H1 (cell line): ENCODE measurements at regions not wholly inside any gene's neighbourhood (a gene's known extent, or its start where the extent isn't known, plus 50 kb on each side); places are given as distances from the start of the nearest gene placed in this dataset.

ENCODE experiments used
- CTCF ChIA-PET: fragments of 300-600 bp; sonication (Branson Sonifier 250); formaldehyde crosslinking; loops from one replicate; lab custom pipeline; 2021; ENCODE audit not compliant: partially characterized antibody; lab: Charles Lee
- POLR2A ChIA-PET: fragments of 300-600 bp; sonication (Branson Sonifier 250); formaldehyde crosslinking; loops from one replicate; lab custom pipeline; 2021; ENCODE audit warnings: inconsistent platforms; ENCODE audit not compliant: partially characterized antibody; lab: Charles Lee
- DNase-seq, 2 experiments: peaks; one replicate each; pipeline versions ENCODE4 v3.0.0 to v3.0.0-alpha.2; 2010 to 2022; ENCODE audit warnings: low spot score in 2 of 2, low read depth in 1 of 2, mixed read lengths in 1 of 2
- FAIRE-seq: peaks from 2 replicates; lab custom pipeline; 2011; peaks lifted over from hg19 to GRCh38; lab: Jason Lieb, UNC
- H2AFZ ChIP-seq: 2 replicates; pipeline ENCODE4 v1.8.1; 2012; ENCODE audit warnings: low read length, inconsistent platforms
- H2AK5ac ChIP-seq: 2 replicates; pipeline ENCODE4 v1.6.1; 2013; ENCODE audit warnings: low read depth, low read length
- H2BK120ac ChIP-seq: replicated peaks from 2 replicates; pipeline ENCODE3; 2013; ENCODE audit warnings: low read depth, low read length, inconsistent platforms
- H2BK12ac ChIP-seq: 2 replicates; pipeline ENCODE4 v1.6.1; 2013; ENCODE audit warnings: low read depth, low read length
- H2BK15ac ChIP-seq: 2 replicates; pipeline ENCODE4 v1.6.1; 2013; ENCODE audit warnings: low read length
- H2BK20ac ChIP-seq: 2 replicates; pipeline ENCODE4 v1.6.1; 2013; ENCODE audit warnings: low read length
- H2BK5ac ChIP-seq: 2 replicates; pipeline ENCODE4 v1.6.1; 2013; ENCODE audit warnings: low read depth, low read length
- H3K14ac ChIP-seq: 2 replicates; pipeline ENCODE4 v1.6.1; 2013; ENCODE audit warnings: inconsistent platforms; ENCODE audit not compliant: insufficient read length
- H3K18ac ChIP-seq: 2 replicates; pipeline ENCODE4 v1.6.1; 2013; ENCODE audit warnings: low read length; ENCODE audit errors: extremely low read depth
- H3K23ac ChIP-seq: 2 replicates; pipeline ENCODE4 v1.6.1; 2013; ENCODE audit warnings: inconsistent platforms; ENCODE audit not compliant: insufficient read length
- H3K23me2 ChIP-seq: 2 replicates; pipeline ENCODE4 v1.6.1; 2013; ENCODE audit warnings: low read depth, low read length
- H3K27ac ChIP-seq: 2 replicates; pipeline ENCODE4 v1.6.1; 2011; ENCODE audit warnings: low read depth, low read length, inconsistent platforms
- H3K27me3 ChIP-seq, 4 experiments: replicated peaks in 1 of 4; 1 replicate in 1 of 4; 2 replicates in 3 of 4; pipeline versions ENCODE4 v1.6.1 to v1.8.1; 2011 to 2013; ENCODE audit warnings: low read length in 3 of 4, mild to moderate bottlenecking in 3 of 4, inconsistent platforms in 2 of 4, mixed read lengths in 2 of 4, moderate library complexity in 1 of 4; ENCODE audit not compliant: control insufficient read depth in 3 of 4, insufficient read depth in 3 of 4; ENCODE audit errors: extremely low read depth in 1 of 4
- H3K36me3 ChIP-seq, 4 experiments: 2 replicates each; pipeline versions ENCODE4 v1.6.1 to v1.8.1; 2011 to 2013; ENCODE audit warnings: mild to moderate bottlenecking in 4 of 4, low read length in 3 of 4, moderate library complexity in 2 of 4, control low read depth in 1 of 4, inconsistent platforms in 1 of 4; ENCODE audit not compliant: insufficient read depth in 4 of 4, control insufficient read depth in 2 of 4
- H3K4ac ChIP-seq: replicated peaks from 2 replicates; pipeline ENCODE3; 2013; ENCODE audit warnings: low read length, low read depth, mixed read lengths, inconsistent platforms; ENCODE audit not compliant: insufficient read length
- H3K4me1 ChIP-seq, 4 experiments: replicated peaks in 1 of 4; 1 replicate in 1 of 4; 2 replicates in 3 of 4; pipeline versions ENCODE4 v1.6.1 to v1.8.1; 2011 to 2013; ENCODE audit warnings: low read length in 3 of 4, inconsistent platforms in 2 of 4, mixed read lengths in 1 of 4; ENCODE audit not compliant: insufficient read depth in 4 of 4, control insufficient read depth in 3 of 4
- H3K4me2 ChIP-seq, 2 experiments: 2 replicates each; pipeline versions ENCODE4 v1.6.1 to v1.8.1; 2011 to 2013; ENCODE audit warnings: low read depth in 2 of 2, low read length in 2 of 2, control low read depth in 1 of 2, inconsistent platforms in 1 of 2, mild to moderate bottlenecking in 1 of 2; ENCODE audit not compliant: insufficient read depth in 1 of 2
- H3K4me3 ChIP-seq, 4 experiments: fragments of 200-600, 300-600 bp in 1 of 4; sonication (generic), shearing (Covaris generic), sonication (Bioruptor Twin) in 1 of 4; 2 replicates each; pipeline versions ENCODE4 v1.5.1 to v1.8.1; 2011 to 2016; ENCODE audit warnings: low read length in 4 of 4, low read depth in 3 of 4, control low read depth in 2 of 4, inconsistent platforms in 2 of 4, mild to moderate bottlenecking in 2 of 4, mixed read lengths in 1 of 4, moderate library complexity in 1 of 4; ENCODE audit not compliant: insufficient read depth in 2 of 4; ENCODE audit errors: extremely low read depth in 1 of 4
- H3K56ac ChIP-seq: replicated peaks from 2 replicates; pipeline ENCODE3; 2013; ENCODE audit warnings: low read depth, mild to moderate bottlenecking, mixed read lengths, low read length, inconsistent platforms; ENCODE audit not compliant: insufficient read length
- H3K79me1 ChIP-seq: 2 replicates; pipeline ENCODE4 v1.6.1; 2013; ENCODE audit warnings: low read depth, low read length, control low read depth
- H3K79me2 ChIP-seq, 2 experiments: 2 replicates each; pipeline versions ENCODE4 v1.6.1 to v1.8.1; 2012 to 2013; ENCODE audit warnings: low read length in 2 of 2, mild to moderate bottlenecking in 2 of 2, inconsistent platforms in 1 of 2; ENCODE audit not compliant: insufficient read depth in 2 of 2, control insufficient read depth in 1 of 2
- H3K9ac ChIP-seq, 4 experiments: replicated peaks in 1 of 4; 1 replicate in 1 of 4; 2 replicates in 3 of 4; pipeline versions ENCODE4 v1.6.1 to v1.8.1; 2011 to 2013; ENCODE audit warnings: low read depth in 3 of 4, low read length in 3 of 4, control low read depth in 2 of 4, mild to moderate bottlenecking in 2 of 4, moderate library complexity in 2 of 4, inconsistent platforms in 1 of 4; ENCODE audit errors: extremely low read depth in 1 of 4
- H3K9me3 ChIP-seq, 2 experiments: 2 replicates each; pipeline versions ENCODE4 v1.6.1 to v1.8.1; 2012 to 2013; ENCODE audit warnings: mild to moderate bottlenecking in 2 of 2, moderate library complexity in 2 of 2, control low read depth in 1 of 2, inconsistent platforms in 1 of 2, low read depth in 1 of 2, low read length in 1 of 2, mixed read lengths in 1 of 2; ENCODE audit not compliant: insufficient read depth in 2 of 2
- H4K20me1 ChIP-seq, 2 experiments: replicated peaks in 1 of 2; 2 replicates each; pipeline versions ENCODE3 to v1.8.1; 2011 to 2013; ENCODE audit warnings: inconsistent platforms in 2 of 2, low read length in 2 of 2, mild to moderate bottlenecking in 1 of 2; ENCODE audit not compliant: insufficient read depth in 2 of 2, control insufficient read depth in 1 of 2
- H4K5ac ChIP-seq: 2 replicates; pipeline ENCODE4 v1.6.1; 2013; ENCODE audit warnings: low read length, low read depth, mixed read lengths, inconsistent platforms; ENCODE audit not compliant: insufficient read length
- H4K8ac ChIP-seq: 2 replicates; pipeline ENCODE4 v1.8.0; 2013; ENCODE audit warnings: mild to moderate bottlenecking, moderate library complexity, low read length, inconsistent platforms; ENCODE audit not compliant: insufficient read depth; ENCODE audit errors: extremely low read depth
- H4K91ac ChIP-seq: replicated peaks from 2 replicates; pipeline ENCODE3; 2013; ENCODE audit warnings: low read length, mixed read lengths, inconsistent platforms; ENCODE audit not compliant: insufficient read length
- ATF3 ChIP-seq: IDR thresholded peaks from 2 replicates; pipeline ENCODE4 v1.6.1; 2011; ENCODE audit warnings: low read depth, mild to moderate bottlenecking, low read length; ENCODE audit not compliant: insufficient read depth
- CBX8 ChIP-seq: fragments of 300-800, 300-1000 bp; sonication (generic); IDR thresholded peaks from 2 replicates; pipeline ENCODE4 v1.7.1; 2016; ENCODE audit warnings: low read depth, low read length, borderline replicate concordance
- CTBP2 ChIP-seq: IDR thresholded peaks from 2 replicates; pipeline ENCODE4 v1.7.0; 2011; ENCODE audit warnings: borderline replicate concordance, mild to moderate bottlenecking, moderate library complexity, mixed read lengths, low read length; ENCODE audit not compliant: insufficient read depth, insufficient read length
- GABPA ChIP-seq: IDR thresholded peaks from 2 replicates; pipeline ENCODE4 v1.6.1; 2011; ENCODE audit warnings: mild to moderate bottlenecking, low read length, moderate library complexity, borderline replicate concordance; ENCODE audit not compliant: insufficient read depth
- JUND ChIP-seq: IDR thresholded peaks from 2 replicates; pipeline ENCODE4 v1.6.1; 2011; ENCODE audit warnings: mild to moderate bottlenecking, improper control_type of control experiment, low read length
- KDM5A ChIP-seq: fragments of 200-600 bp; IDR thresholded peaks from 2 replicates; pipeline ENCODE4 v1.7.1; 2012; ENCODE audit warnings: mild to moderate bottlenecking, low read length, inconsistent platforms, mixed read lengths
- POLR2AphosphoS5 ChIP-seq: IDR thresholded peaks from 2 replicates; pipeline ENCODE4 v1.6.1; 2011; ENCODE audit warnings: low read depth, low read length
- POU5F1 ChIP-seq: IDR thresholded peaks from 2 replicates; pipeline ENCODE4 v1.6.1; 2011; ENCODE audit warnings: low read depth, mild to moderate bottlenecking, low read length, moderate library complexity
- RBBP5 ChIP-seq: IDR thresholded peaks from 2 replicates; pipeline ENCODE4 v1.7.1; 2012; ENCODE audit warnings: low read depth, mild to moderate bottlenecking, inconsistent platforms, low read length, moderate library complexity, borderline replicate concordance
- SAP30 ChIP-seq: fragments of 300-600 bp; sonication (generic); IDR thresholded peaks from 2 replicates; pipeline ENCODE4 v1.7.1; 2012; ENCODE audit warnings: low read length, moderate library complexity, mild to moderate bottlenecking, inconsistent platforms; ENCODE audit not compliant: insufficient read depth, insufficient replicate concordance
- SIN3A ChIP-seq, 2 experiments: IDR thresholded peaks in 1 of 2; conservative IDR thresholded peaks in 1 of 2; 2 replicates each; pipeline ENCODE4 v1.6.1; 2011 to 2012; ENCODE audit warnings: low read length in 2 of 2, improper control_type of control experiment in 1 of 2, low read depth in 1 of 2, mild to moderate bottlenecking in 1 of 2
- SIRT6 ChIP-seq: IDR thresholded peaks from one replicate; pipeline ENCODE4 v1.7.1; 2012; ENCODE audit warnings: low read length, inconsistent platforms
- SP1 ChIP-seq: IDR thresholded peaks from 2 replicates; pipeline ENCODE4 v1.6.1; 2011; ENCODE audit warnings: low read depth, low read length
- TAF1 ChIP-seq: IDR thresholded peaks from 2 replicates; pipeline ENCODE4 v1.6.1; 2011; ENCODE audit warnings: mild to moderate bottlenecking, low read depth, low read length
- WGBS, 2 experiments: shearing (Covaris generic) in 1 of 2; methylation state at CpG; one replicate each; pipeline versions ENCODE4 v1.1.6 to v1.1.7; 2013 to 2015; ENCODE audit warnings: low lambda C conversion rate in 2 of 2, mixed read lengths in 2 of 2, inconsistent platforms in 1 of 2, low coverage in 1 of 2, missing lambda C conversion rate in 1 of 2; ENCODE audit not compliant: insufficient replicate concordance in 2 of 2, insufficient coverage in 1 of 2, insufficient read length in 1 of 2; ENCODE audit errors: extremely low coverage in 1 of 2, missing lambda C conversion rate in 1 of 2; 5-methylcytosine and 5-hydroxymethylcytosine counted together

GRCh38 chr6:139752086-139752485 lies 377.6 kb upstream of the CITED2 start:
- Histone ChIP-seq H2BK20ac (no peak overlapping the region), H2AK5ac (no peak overlapping the region), H3K14ac (no peak overlapping the region), H3K9ac (no peak overlapping the region), H3K23me2 (no peaks in the 10 kb centered on the region; the same call in 1 of the 2 replicates), H3K27me3 (no peaks in the 10 kb centered on the region), H4K91ac (no peak overlapping the region), H4K20me1 (no peaks in the 10 kb centered on the region), H3K18ac (no peak overlapping the region), H3K27ac (no peak overlapping the region), H2BK12ac (no peak overlapping the region), H4K8ac (no peak overlapping the region), H3K79me1 (no peaks in the 10 kb centered on the region), H2AFZ (no peak overlapping the region), H3K4me1 (no peaks in the 10 kb centered on the region), H3K4me3 (no peak overlapping the region), H2BK5ac (no peak overlapping the region), H3K56ac (no peak overlapping the region), H4K5ac (no peak overlapping the region), H3K79me2 (no peaks in the 10 kb centered on the region), H2BK120ac (no peak overlapping the region), H2BK15ac (no peak overlapping the region), H3K4ac (no peak overlapping the region), H3K36me3 (no peaks in the 10 kb centered on the region), H3K4me2 (no peak overlapping the region), H3K9me3 (no peaks in the 10 kb centered on the region), H3K23ac (no peak overlapping the region)
- WGBS, 2 experiments = 88% methylated on average over 2 of the region's 2 CpGs; no CpG with 5 or more reads in 1 of the 2 experiments
- POLR2A ChIA-PET = interaction anchor here (0.9 kb wide), 1 partner anchor 285 kb away, joined by 3 read pairs; no protein-coding TSS in a partner anchor
- DNase-seq = no peak
- CTCF ChIA-PET = no interaction called here
- no peak for FAIRE-seq
- TF ChIP-seq JUND (no peak), KDM5A (no peak), RBBP5 (no peak), POU5F1 (no peak), GABPA (no peak), SIN3A (conservative IDR thresholded peaks at IDR 0.05 in 1 of 2, IDR thresholded peaks at IDR 0.05 in 1 of 2; ENCODE audit: low read depth in 1 of 2, low read length in 2 of 2) (no peak), SIRT6 (no peak), POLR2AphosphoS5 (no peak), SAP30 (no peak), CBX8 (no peak), SP1 (no peak), TAF1 (no peak), ATF3 (no peak), CTBP2 (no peak)
